ENCODE measurements at regions not wholly inside any gene's neighbourhood (a gene's known extent, or its start where the extent isn't known, plus 50 kb on each side); places are given as distances from the start of the nearest gene placed in this dataset.
"Not testable (repeated sequence)": the region's sequence is repeated elsewhere in the genome, so short reads cannot be mapped to it uniquely, and the experiment has no call there.

GRCh38 chr4:184950117-184950830 lies 68.0 kb upstream of the HELT start:
- no peak for DNase-seq

DNA sequence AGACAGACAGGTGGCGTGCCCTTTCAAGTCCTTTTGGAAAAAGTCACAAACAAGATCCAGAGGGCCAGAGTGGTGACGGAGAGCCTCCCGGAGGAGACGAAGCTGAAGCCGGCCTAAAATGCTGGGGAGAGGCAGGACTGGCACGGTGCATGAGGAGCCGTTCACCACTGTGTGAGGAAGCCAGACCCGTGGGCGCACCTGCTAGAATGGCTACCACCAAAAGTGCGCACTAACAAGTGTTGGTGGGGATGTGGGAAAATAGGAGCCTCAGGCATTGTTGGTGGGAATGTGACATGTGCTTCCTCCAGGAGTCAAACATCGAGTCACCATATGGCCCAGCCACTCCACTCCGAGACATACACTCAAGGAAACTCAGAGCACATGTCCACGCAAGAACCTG lies 67.4 kb upstream of the HELT start:
- no peak for DNase-seq

GRCh38 chr4:184951668-184952160 lies 66.6 kb upstream of the HELT start:
- DNase-seq, result no peak

- no peak for DNase-seq
These were observed 65.8 kb upstream of the HELT start for GRCh38 chr4:184952522-184952921.

DNA sequence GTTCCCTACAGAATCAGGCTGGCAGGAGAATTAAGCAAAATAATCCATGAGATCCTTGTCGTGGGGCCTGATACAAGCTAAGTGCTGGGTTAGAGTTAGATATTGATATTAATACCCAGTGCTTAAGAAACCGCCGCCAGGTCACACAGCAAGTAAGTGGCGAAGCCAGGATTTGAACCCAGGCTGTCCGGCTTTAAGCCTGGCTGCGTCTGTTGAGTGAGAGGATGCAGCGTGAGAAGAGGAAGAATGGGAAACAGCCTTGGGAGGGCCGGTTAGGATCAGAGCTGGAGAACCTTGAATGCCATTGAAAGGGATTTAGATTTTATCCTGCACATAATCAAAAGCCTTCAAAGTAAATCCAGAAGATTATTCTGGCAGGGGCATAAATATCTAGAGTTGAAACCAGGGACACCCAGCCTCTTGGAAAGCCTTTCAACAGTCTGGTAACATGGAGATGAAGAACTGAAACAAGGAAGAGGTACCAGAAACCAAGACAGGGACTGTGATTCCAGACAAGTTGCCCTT lies 64.8 kb upstream of the HELT start:
- DNase-seq, result no peak

- no peak for DNase-seq
These were observed 64.3 kb upstream of the HELT start for GRCh38 chr4:184953971-184954370.

- DNase-seq, result no peak
These were observed 63.8 kb upstream of the HELT start for GRCh38 chr4:184954482-184954881.

DNA sequence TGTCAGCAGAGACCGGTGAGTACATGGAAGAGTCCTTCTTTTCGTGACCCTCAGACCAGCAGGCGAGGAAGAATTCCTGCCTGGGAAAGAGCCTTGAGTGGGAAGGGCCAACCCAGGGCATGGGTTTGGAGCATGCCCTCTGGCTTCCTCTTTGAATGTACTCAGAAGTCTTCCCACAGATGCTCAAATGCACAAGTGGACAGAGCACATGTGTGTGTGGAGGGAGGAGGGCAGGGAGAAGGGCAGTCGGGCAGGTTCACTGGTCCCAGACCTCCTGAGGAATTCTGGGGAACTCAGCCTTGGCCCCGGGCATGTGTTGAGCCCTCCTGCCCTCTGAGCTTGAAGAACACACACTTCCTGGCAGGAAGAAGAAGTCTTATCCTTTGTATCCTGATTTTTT lies 63.2 kb upstream of the HELT start:
- no peak for DNase-seq

GRCh38 chr4:184955636-184956035 lies 62.7 kb upstream of the HELT start:
- DNase-seq, result no peak

DNA sequence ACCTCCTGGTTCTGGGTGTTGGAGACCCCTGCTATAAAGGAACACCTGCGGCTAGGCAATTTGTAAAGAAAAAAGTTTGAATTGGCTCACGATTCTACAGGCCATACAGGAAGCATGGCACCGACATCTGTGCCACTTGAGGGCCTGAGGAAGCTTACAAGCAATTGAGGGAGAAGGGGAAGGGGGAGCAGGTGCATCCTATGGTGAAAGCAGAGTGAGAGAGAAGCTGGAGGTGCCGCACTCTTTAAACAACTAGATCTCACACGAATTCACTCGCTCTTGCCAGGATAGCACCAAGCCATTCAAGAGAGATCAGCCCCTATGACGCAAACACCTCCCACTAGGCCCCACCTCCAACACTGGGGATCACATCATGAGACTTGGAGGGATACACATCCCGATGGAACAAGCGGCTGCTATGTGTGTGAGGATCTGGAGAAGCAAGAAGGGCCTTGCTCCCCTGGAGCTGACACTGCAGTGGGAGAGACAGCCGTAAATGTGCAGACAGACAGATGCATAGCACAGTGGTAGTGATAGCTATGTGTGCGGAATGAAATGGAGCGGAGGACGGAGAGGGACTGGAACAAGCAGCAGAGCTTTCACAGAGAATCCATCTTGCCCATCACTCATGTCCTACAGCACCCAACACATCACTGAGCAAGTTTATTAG lies 60.7 kb upstream of the HELT start:
- DNase-seq, result no peak

DNA sequence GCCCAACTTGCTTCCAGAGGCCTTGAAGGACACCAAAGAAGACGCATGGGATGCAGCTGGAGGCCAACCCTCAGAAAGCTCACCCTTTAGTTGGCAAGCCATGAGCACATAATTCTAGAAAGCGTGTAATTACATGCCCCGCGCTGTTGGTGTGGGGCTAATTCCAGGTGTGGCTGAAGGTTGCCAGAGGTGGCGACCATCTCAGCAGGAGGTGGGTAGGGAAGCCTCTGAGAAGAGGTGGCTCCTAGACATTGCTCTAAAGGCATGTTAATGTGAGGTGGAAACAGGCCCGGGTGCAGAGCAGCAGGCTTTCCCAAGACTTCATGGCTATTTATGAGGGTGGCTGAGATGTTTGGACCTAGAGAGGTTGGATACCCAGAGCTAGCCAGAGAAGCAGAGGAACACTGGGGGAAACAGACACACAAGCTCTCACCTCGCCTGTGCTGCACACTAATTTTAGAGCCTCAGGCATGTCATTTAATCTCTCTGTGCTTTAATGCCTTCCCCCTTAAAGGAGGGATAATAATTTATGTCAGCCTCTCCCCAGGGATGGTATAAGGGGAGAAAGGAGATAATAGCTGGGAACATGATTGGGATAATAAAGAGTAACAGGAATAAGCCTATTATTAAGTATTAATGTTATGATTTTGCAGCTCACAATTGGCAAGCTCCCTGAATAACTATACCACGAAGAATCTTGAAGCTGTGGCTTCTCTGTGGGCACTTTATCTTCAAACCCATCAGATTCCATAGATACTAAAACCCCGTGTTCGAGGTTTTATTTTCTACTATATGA lies 60.0 kb upstream of the HELT start:
- DNase-seq, result no peak

DNA sequence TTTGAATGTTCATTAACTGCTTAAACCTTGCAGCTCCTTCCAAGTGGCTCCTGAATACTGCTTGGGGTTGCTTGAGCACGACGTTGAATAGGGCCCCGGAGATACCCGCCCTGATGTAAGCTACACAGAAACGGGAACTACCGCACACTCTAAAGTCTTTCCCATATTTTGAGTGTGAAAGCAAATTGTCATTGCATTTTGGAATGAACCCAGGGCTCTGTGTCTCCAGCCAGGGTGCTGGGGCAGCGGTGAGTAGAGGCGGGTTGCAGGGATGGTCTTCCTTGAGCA lies 59.4 kb upstream of the HELT start:
- DNase-seq, result no peak

- no peak for DNase-seq
These were observed 59.0 kb upstream of the HELT start for GRCh38 chr4:184959309-184959708.

- DNase-seq, result no peak
These were observed 58.5 kb upstream of the HELT start for GRCh38 chr4:184959786-184960185.

- DNase-seq, result no peak
These were observed 57.8 kb upstream of the HELT start for GRCh38 chr4:184960505-184960971.

DNA sequence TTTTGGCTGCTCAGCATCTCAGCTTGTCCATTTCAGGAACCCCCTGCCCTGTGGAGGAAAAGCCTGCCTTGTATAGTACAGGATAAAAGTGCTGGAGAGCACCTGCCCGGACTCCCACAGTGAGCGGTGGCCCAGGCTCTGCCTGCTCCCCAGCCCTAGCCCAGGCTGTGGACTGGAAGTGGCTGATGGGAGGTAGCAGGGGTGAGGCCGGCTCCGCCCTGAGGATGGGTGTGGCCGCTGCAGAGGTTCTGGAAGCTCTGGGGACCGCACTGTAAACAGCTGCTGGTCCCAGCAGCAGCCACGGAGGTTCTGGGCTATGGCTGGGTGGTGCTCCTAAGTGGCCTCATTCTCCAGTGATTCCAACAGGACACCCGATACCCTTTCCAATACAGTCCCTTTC lies 56.6 kb upstream of the HELT start:
- DNase-seq, result peak; percentile 44

DNA sequence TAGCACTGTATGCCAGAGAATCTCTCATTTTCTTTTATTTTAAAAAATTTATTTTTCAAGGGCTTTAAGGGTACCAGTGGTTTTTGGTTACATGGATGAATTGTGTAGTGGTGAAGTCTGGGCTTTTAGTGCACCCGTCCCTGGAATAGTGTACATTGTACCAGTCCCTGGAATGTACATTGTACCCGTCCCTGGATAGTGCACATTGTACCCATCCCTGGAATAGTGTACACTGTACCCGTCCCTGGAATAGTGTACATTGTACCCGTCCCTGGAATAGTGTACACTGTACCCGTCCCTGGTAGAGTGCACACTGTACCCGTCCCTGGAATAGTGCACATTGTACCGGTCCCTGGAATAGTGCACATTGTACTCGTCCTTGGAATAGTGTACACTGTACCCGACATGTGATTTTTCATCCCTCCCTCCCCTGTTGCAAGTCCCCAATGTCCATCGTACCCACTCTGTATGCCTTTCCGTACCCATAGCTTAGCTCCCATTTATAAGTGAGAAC lies 56.1 kb upstream of the HELT start:
- no peak for DNase-seq

DNA sequence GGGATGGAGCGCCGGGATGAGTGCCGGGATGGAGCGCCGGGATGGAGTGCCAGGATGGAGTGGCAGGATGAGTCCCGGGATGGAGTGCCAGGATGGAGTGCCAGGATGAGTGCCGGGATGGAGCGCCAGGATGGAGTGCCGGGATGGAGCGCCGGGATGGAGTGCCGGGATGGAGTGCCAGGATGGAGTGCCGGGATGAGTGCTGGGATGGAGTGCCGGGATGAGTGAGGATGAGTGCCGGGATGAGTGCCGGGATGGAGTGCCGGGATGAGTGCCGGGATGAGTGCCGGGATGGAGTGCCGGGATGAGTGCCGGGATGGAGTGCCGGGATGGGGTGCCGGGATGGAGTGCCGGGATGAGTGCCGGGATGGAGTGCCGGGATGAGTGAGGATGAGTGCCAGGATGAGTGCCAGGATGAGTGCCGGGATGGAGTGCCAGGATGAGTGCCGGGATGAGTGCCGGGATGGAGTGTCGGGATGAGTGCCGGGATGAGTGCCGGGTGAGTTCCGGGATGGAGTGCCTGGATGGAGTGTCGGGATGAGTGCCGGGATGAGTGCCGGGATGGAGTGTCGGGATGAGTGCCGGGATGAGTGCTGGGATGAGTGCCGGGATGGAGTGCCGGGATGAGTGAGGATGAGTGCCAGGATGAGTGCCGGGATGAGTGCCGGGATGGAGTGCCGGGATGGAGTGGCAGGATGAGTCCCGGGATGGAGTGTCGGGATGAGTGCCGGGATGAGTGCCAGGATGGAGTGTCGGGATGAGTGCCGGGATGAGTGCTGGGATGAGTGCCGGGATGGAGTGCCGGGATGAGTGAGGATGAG lies 52.9 kb upstream of the HELT start:
- DNase-seq, result not testable (repeated sequence)

DNA sequence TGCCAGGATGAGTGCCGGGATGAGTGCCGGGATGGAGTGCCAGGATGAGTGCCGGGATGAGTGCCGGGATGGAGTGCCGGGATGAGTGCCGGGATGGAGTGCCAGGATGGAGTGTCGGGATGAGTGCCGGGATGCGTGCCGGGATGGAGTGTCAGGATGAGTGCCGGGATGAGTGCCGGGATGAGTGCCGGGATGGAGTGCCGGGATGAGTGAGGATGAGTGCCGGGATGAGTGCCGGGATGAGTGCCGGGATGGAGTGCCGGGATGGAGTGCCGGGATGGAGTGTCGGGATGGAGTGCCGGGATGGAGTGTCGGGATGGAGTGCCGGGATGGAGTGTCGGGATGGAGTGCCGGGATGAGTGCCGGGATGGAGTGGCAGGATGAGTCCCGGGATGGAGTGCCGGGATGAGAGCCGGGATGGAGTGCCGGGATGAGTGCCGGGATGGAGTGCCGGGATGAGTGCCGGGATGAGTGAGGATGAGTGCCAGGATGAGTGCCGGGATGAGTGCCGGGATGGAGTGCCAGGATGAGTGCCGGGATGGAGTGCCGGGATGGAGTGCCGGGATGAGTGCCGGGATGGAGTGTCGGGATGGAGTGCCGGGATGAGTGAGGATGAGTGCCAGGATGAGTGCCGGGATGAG lies 52.1 kb upstream of the HELT start:
- DNase-seq, result not testable (repeated sequence)

GRCh38 chr4:184967699-184968098 lies 50.6 kb upstream of the HELT start:
- not testable (repeated sequence) for DNase-seq

DNA sequence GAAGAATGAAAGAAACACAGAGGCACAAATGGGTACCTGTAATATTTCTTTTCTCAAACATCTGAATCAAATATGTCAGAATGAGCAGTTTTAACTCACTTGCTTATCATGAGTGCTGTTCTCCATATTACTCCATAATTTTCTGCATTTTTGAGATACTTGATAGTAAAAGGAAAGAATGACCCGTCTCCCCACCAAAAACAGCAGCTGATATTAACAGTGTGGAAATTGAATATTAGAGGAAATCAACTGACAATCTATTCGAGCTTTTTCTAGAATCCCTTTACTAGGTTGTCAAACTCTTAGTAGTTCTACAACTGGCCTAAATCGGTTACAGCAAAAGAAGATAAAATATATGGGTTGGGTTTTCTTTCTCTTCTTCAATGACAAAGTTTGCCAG lies 49.9 kb upstream of the HELT start:
- no peak for DNase-seq
